CD4-positive, alpha-beta T cell (primary cell): ENCODE measurements at regions not wholly inside any gene's neighbourhood (a gene's known extent, or its start where the extent isn't known, plus 50 kb on each side); places are given as distances from the start of the nearest gene placed in this dataset.
"Not testable (repeated sequence)": the region's sequence is repeated elsewhere in the genome, so short reads cannot be mapped to it uniquely, and the experiment has no call there.

Experiments used
- ATAC-seq: fragments of 200-7000 bp; cut with Tn5 transposase; one replicate; pipeline ENCODE4 v1.10.0; 2022; ENCODE audit warnings: mild to moderate bottlenecking; ENCODE audit not compliant: poor library complexity
- CTCF ChIA-PET: fragments of 350-600 bp; sonication (Branson Sonifier 250); formaldehyde crosslinking; loops from one replicate; lab custom pipeline; 2021; ENCODE audit warnings: antibody characterized with exemption, inconsistent platforms; lab: Charles Lee
- POLR2A ChIA-PET: fragments of 350-600 bp; sonication (Branson Sonifier 250); formaldehyde crosslinking; loops from one replicate; lab custom pipeline; 2021; ENCODE audit warnings: antibody characterized with exemption, inconsistent platforms; lab: Charles Lee
- DNase-seq, 14 experiments: peaks; one replicate each; pipeline ENCODE4 v3.0.0-alpha.2; 2013 to 2020; ENCODE audit warnings: mixed read lengths in 2 of 14
- H3K27ac ChIP-seq, 2 donors: one replicate each; pipeline versions ENCODE4 v1.5.1 to v1.7.0; 2013; ENCODE audit warnings: low read length in 2 of 2, low read depth in 1 of 2, mild to moderate bottlenecking in 1 of 2
- H3K27me3 ChIP-seq, 2 experiments: 1 replicate in 1 of 2; 2 replicates in 1 of 2; pipeline versions ENCODE4 v1.6.1 to v1.7.0; 2013; ENCODE audit warnings: low read length in 2 of 2, control low read depth in 1 of 2, mild to moderate bottlenecking in 1 of 2, moderate library complexity in 1 of 2; ENCODE audit not compliant: insufficient read depth in 2 of 2, control insufficient read depth in 1 of 2
- H3K36me3 ChIP-seq: one replicate; pipeline ENCODE4 v1.6.1; 2013; ENCODE audit warnings: low read length, control low read depth; ENCODE audit not compliant: insufficient read depth
- H3K4me1 ChIP-seq: one replicate; pipeline ENCODE4 v1.6.1; 2013; ENCODE audit warnings: low read length, control low read depth; ENCODE audit not compliant: insufficient read depth
- H3K4me3 ChIP-seq: one replicate; pipeline ENCODE4 v1.5.1; 2013; ENCODE audit warnings: mild to moderate bottlenecking, low read length, moderate library complexity
- H3K9me3 ChIP-seq, 2 experiments: 1 replicate in 1 of 2; 2 replicates in 1 of 2; pipeline versions ENCODE4 v1.6.1 to v1.7.0; 2013; ENCODE audit warnings: low read length in 2 of 2, mild to moderate bottlenecking in 2 of 2, control low read depth in 1 of 2, moderate library complexity in 1 of 2; ENCODE audit not compliant: control insufficient read depth in 1 of 2, insufficient read depth in 1 of 2
- H3K27ac Mint-ChIP-seq: one replicate; pipeline ENCODE4 v1.8.0; 2020; ENCODE audit warnings: mixed read lengths
- H3K27me3 Mint-ChIP-seq: one replicate; pipeline ENCODE4 v1.8.0; 2021; ENCODE audit warnings: mixed read lengths
- H3K36me3 Mint-ChIP-seq: one replicate; pipeline ENCODE4 v1.8.0; 2021; ENCODE audit warnings: low read depth, mixed read lengths
- H3K4me1 Mint-ChIP-seq: one replicate; pipeline ENCODE4 v1.8.0; 2021; ENCODE audit warnings: low read depth, mixed read lengths
- H3K4me3 Mint-ChIP-seq: one replicate; pipeline ENCODE4 v1.8.0; 2020; ENCODE audit warnings: mild to moderate bottlenecking, mixed read lengths
- H3K9me3 Mint-ChIP-seq: one replicate; pipeline ENCODE4 v1.8.0; 2020; ENCODE audit warnings: mixed read lengths
- intact Hi-C, 2 experiments: fragments of 100-400 bp; cut with DNase I in 1 of 2; cut with micrococcal nuclease in 1 of 2; formaldehyde crosslinking; loops; one replicate each; pipeline versions ENCODE4 v1.15.1 to v1.9.0; 2023 to 2025; cut with DNase I, micrococcal nuclease
- TF ChIP-seq, protein P1 (sequence below): fragments of 200-600 bp; IDR thresholded peaks from one replicate; pipeline ENCODE4 v1.8.0; 2022; ENCODE audit warnings: antibody characterized with exemption, mild to moderate bottlenecking

- CTCF ChIA-PET: no interaction called here
- Mint-ChIP-seq H3K27ac (no peak overlapping the region), H3K9me3 (peaks cover 8% of the 10 kb centered on the region), H3K4me3 (no peak overlapping the region), H3K4me1 (no peaks in the 10 kb centered on the region), H3K36me3 (no peaks in the 10 kb centered on the region), H3K27me3 (no peaks in the 10 kb centered on the region)
- no peaks in the 10 kb centered on the region for H3K27me3 ChIP-seq
- intact Hi-C loops: no loop called here
- H3K27ac ChIP-seq: no peak overlapping the region
- TF ChIP-seq, protein P1, sequence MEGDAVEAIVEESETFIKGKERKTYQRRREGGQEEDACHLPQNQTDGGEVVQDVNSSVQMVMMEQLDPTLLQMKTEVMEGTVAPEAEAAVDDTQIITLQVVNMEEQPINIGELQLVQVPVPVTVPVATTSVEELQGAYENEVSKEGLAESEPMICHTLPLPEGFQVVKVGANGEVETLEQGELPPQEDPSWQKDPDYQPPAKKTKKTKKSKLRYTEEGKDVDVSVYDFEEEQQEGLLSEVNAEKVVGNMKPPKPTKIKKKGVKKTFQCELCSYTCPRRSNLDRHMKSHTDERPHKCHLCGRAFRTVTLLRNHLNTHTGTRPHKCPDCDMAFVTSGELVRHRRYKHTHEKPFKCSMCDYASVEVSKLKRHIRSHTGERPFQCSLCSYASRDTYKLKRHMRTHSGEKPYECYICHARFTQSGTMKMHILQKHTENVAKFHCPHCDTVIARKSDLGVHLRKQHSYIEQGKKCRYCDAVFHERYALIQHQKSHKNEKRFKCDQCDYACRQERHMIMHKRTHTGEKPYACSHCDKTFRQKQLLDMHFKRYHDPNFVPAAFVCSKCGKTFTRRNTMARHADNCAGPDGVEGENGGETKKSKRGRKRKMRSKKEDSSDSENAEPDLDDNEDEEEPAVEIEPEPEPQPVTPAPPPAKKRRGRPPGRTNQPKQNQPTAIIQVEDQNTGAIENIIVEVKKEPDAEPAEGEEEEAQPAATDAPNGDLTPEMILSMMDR: no peak
- POLR2A ChIA-PET: no interaction called here
- DNase-seq: no peak
- H3K4me3 ChIP-seq: no peak overlapping the region
- ATAC-seq: no peak
- no peaks in the 10 kb centered on the region for H3K4me1 ChIP-seq
- no peaks in the 10 kb centered on the region for H3K36me3 ChIP-seq
- H3K9me3 ChIP-seq: peaks cover 5 to 6% of the 10 kb centered on the region in 2 experiments
Observed at GRCh38 chr20:7174554-7174953, 407.1 kb downstream of the BMP2 start.

DNA sequence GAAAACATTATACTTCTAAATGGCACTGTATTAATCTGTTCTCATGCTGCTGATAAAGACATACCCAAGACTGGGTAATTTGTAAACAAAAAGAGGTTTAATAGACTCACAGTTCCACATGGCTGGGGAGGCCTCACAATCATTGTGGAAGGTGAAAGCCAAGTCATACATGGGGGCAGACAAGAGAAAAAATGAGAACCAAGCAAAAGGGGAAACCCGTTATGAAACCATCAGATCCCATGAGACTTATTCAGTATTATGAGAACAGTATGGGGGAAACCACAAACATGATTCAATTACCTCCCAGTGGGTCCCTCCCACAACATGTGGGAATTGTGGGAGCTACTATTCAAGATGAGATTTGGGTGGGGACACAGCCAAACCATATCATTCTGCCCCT is 408.3 kb downstream of the BMP2 start:
- CTCF ChIA-PET, H3K36me3 ChIP-seq, H3K27me3 ChIP-seq, H3K4me3 ChIP-seq, H3K36me3 Mint-ChIP-seq, H3K27ac Mint-ChIP-seq, H3K27ac ChIP-seq, POLR2A ChIA-PET, H3K27me3 Mint-ChIP-seq, intact Hi-C loops, DNase-seq, H3K4me3 Mint-ChIP-seq, H3K4me1 Mint-ChIP-seq, ATAC-seq, H3K4me1 ChIP-seq, H3K9me3 ChIP-seq: not testable (repeated sequence)
- peaks cover 12% of the 10 kb centered on the region for H3K9me3 Mint-ChIP-seq

- TF ChIP-seq, protein P1: no peak
- Histone ChIP-seq H3K27ac (no peak overlapping the region), H3K4me3 (no peak overlapping the region), H3K9me3 (peaks cover 0 to 5% of the 10 kb centered on the region in 2 experiments), H3K4me1 (no peaks in the 10 kb centered on the region), H3K27me3 (no peaks in the 10 kb centered on the region), H3K36me3 (no peaks in the 10 kb centered on the region)
- H3K9me3 Mint-ChIP-seq: peaks cover 12% of the 10 kb centered on the region
- H3K27ac Mint-ChIP-seq: no peak overlapping the region
- ATAC-seq (no peak), DNase-seq (no peak)
- intact Hi-C loops: no loop called here
- no peaks in the 10 kb centered on the region for H3K27me3 Mint-ChIP-seq
- ChIA-PET CTCF (no interaction called here), POLR2A (no interaction called here)
- no peaks in the 10 kb centered on the region for H3K36me3 Mint-ChIP-seq
- no peak overlapping the region for H3K4me3 Mint-ChIP-seq
- no peaks in the 10 kb centered on the region for H3K4me1 Mint-ChIP-seq
Observed at GRCh38 chr20:7178004-7178403, 410.5 kb downstream of the BMP2 start.

DNA sequence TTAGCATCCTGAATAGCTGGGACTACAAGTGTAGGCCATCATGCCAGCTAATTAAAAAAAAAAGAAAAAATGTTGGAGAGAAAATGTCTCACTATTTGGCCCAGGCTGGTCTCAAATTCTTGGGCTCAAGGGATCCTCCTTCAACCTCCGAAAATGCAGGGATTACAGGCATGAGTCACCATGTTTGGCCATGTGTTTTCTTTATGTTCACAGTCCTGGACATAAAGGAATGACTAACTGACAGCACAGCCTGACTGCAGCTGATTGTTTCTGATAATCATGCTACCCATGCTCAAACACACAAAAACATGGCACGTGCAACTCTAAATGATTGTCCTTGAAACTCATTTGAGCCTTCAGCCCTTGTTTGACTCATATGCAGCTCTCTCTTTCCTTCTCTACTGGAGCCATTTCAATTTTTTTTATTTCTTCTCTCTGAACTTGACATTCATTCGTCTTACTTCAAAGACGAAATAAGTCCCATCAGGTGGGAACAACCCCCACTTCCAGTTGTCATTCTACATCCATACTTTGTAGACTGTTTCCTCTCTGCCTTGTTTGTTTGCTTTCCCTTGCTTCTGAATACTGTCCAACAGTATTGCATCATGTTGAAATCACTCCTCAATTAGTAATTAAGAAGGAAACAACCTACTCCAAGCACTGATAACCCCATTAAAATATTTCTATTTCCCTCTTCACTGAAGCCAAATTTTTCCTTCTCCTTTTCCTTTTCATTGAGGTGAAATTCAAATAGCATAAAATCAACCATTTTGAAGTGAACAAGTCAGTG is 413.0 kb downstream of the BMP2 start:
- H3K4me1 Mint-ChIP-seq: no peaks in the 10 kb centered on the region
- no peaks in the 10 kb centered on the region for H3K36me3 Mint-ChIP-seq
- intact Hi-C loops: no loop called here
- H3K36me3 ChIP-seq: no peaks in the 10 kb centered on the region
- CTCF ChIA-PET: no interaction called here
- H3K9me3 ChIP-seq: peaks cover 0 to 5% of the 10 kb centered on the region in 2 experiments
- no peaks in the 10 kb centered on the region for H3K27me3 Mint-ChIP-seq
- DNase-seq (no peak), ATAC-seq (no peak)
- H3K4me1 ChIP-seq: no peaks in the 10 kb centered on the region
- no peak overlapping the region for H3K27ac Mint-ChIP-seq
- no peak overlapping the region for H3K4me3 Mint-ChIP-seq
- TF ChIP-seq, protein P1: no peak
- peaks cover 10% of the 10 kb centered on the region for H3K9me3 Mint-ChIP-seq
- no peak overlapping the region for H3K4me3 ChIP-seq
- no peaks in the 10 kb centered on the region for H3K27me3 ChIP-seq
- no peak overlapping the region for H3K27ac ChIP-seq
- POLR2A ChIA-PET: no interaction called here
